Activated naive CD8-positive, alpha-beta T cell treated with anti-CD3 and anti-CD28 coated beads, Interleukin-2, amount 10 ng/mL, durations not matched to agents 7 days and 5 days (primary cell): ENCODE measurements at regions not wholly inside any gene's neighbourhood (a gene's known extent, or its start where the extent isn't known, plus 50 kb on each side); places are given as distances from the start of the nearest gene placed in this dataset.

Experiments used
- ATAC-seq: fragments of 150-1000 bp; cut with Tn5 transposase; one replicate; pipeline ENCODE4 v1.10.0; 2021; ENCODE audit warnings: low read depth, moderate library complexity
- POLR2A ChIA-PET: fragments of 350-600 bp; sonication (Branson Sonifier 250); formaldehyde crosslinking; loops from one replicate; lab custom pipeline; 2021; ENCODE audit warnings: antibody characterized with exemption; lab: Charles Lee
- DNase-seq: peaks from one replicate; pipeline ENCODE4 v3.0.0; 2021
- H3K27ac Mint-ChIP-seq: one replicate; pipeline ENCODE4 v1.8.0; 2022; ENCODE audit warnings: mild to moderate bottlenecking, mixed read lengths
- H3K27me3 Mint-ChIP-seq: one replicate; pipeline ENCODE4 v1.8.0; 2022; ENCODE audit warnings: mild to moderate bottlenecking, moderate library complexity, mixed read lengths
- H3K36me3 Mint-ChIP-seq: one replicate; pipeline ENCODE4 v1.8.0; 2021; ENCODE audit warnings: mild to moderate bottlenecking, mixed read lengths
- H3K4me1 Mint-ChIP-seq: one replicate; pipeline ENCODE4 v1.8.0; 2021; ENCODE audit warnings: mixed read lengths
- H3K4me3 Mint-ChIP-seq: one replicate; pipeline ENCODE4 v1.8.0; 2022; ENCODE audit warnings: mild to moderate bottlenecking, moderate library complexity, mixed read lengths
- H3K9me3 Mint-ChIP-seq: one replicate; pipeline ENCODE4 v1.8.0; 2021; ENCODE audit warnings: mixed read lengths

GRCh38 chr15:93459396-93459795, 370.4 kb upstream of the RGMA start:
- H3K27ac Mint-ChIP-seq, result no peak overlapping the region
- no peaks in the 10 kb centered on the region for H3K36me3 Mint-ChIP-seq
- DNase-seq, result no peak
- no peaks in the 10 kb centered on the region for H3K27me3 Mint-ChIP-seq
- POLR2A ChIA-PET, result no interaction called here
- H3K9me3 Mint-ChIP-seq, result no peaks in the 10 kb centered on the region
- ATAC-seq, result no peak
- H3K4me1 Mint-ChIP-seq, result no peaks in the 10 kb centered on the region
- no peak overlapping the region for H3K4me3 Mint-ChIP-seq

GRCh38 chr15:93458597-93458996, 369.6 kb upstream of the RGMA start:
- no peaks in the 10 kb centered on the region for H3K9me3 Mint-ChIP-seq
- ATAC-seq (no peak), DNase-seq (no peak)
- H3K4me3 Mint-ChIP-seq, result no peak overlapping the region
- no peak overlapping the region for H3K27ac Mint-ChIP-seq
- POLR2A ChIA-PET, result no interaction called here
- no peaks in the 10 kb centered on the region for H3K27me3 Mint-ChIP-seq
- H3K36me3 Mint-ChIP-seq, result no peaks in the 10 kb centered on the region
- H3K4me1 Mint-ChIP-seq, result no peaks in the 10 kb centered on the region

GRCh38 chr15:93454788-93455187, 365.8 kb upstream of the RGMA start:
- DNase-seq, result no peak
- no peaks in the 10 kb centered on the region for H3K4me1 Mint-ChIP-seq
- H3K36me3 Mint-ChIP-seq, result no peaks in the 10 kb centered on the region
- no peak for ATAC-seq
- H3K27ac Mint-ChIP-seq, result no peak overlapping the region
- POLR2A ChIA-PET, result no interaction called here
- H3K4me3 Mint-ChIP-seq, result no peak overlapping the region
- H3K9me3 Mint-ChIP-seq, result no peaks in the 10 kb centered on the region
- peaks cover 2% of the 10 kb centered on the region for H3K27me3 Mint-ChIP-seq

- POLR2A ChIA-PET, result no interaction called here
- no peak for ATAC-seq
- Mint-ChIP-seq H3K4me3 (no peak overlapping the region), H3K36me3 (no peaks in the 10 kb centered on the region), H3K27me3 (peaks cover 2% of the 10 kb centered on the region), H3K9me3 (no peaks in the 10 kb centered on the region), H3K27ac (no peak overlapping the region), H3K4me1 (no peaks in the 10 kb centered on the region)
- no peak for DNase-seq
Measured at GRCh38 chr15:93452537-93453211, 363.7 kb upstream of the RGMA start.

GRCh38 chr15:93451822-93452221, 362.8 kb upstream of the RGMA start:
- no peak overlapping the region for H3K4me3 Mint-ChIP-seq
- H3K4me1 Mint-ChIP-seq, result no peaks in the 10 kb centered on the region
- ATAC-seq, result no peak
- peaks cover 2% of the 10 kb centered on the region for H3K27me3 Mint-ChIP-seq
- no peaks in the 10 kb centered on the region for H3K9me3 Mint-ChIP-seq
- no peak overlapping the region for H3K27ac Mint-ChIP-seq
- DNase-seq, result no peak
- POLR2A ChIA-PET, result no interaction called here
- H3K36me3 Mint-ChIP-seq, result no peaks in the 10 kb centered on the region

- no peak overlapping the region for H3K27ac Mint-ChIP-seq
- no peaks in the 10 kb centered on the region for H3K4me1 Mint-ChIP-seq
- no peaks in the 10 kb centered on the region for H3K36me3 Mint-ChIP-seq
- peaks cover 4% of the 10 kb centered on the region for H3K27me3 Mint-ChIP-seq
- ATAC-seq (no peak), DNase-seq (no peak)
- no peak overlapping the region for H3K4me3 Mint-ChIP-seq
- no peaks in the 10 kb centered on the region for H3K9me3 Mint-ChIP-seq
- POLR2A ChIA-PET, result no interaction called here
Measured at GRCh38 chr15:93451265-93451664, 362.3 kb upstream of the RGMA start.

GRCh38 chr15:93449798-93450197, 360.8 kb upstream of the RGMA start:
- DNase-seq, result no peak
- Mint-ChIP-seq H3K4me3 (no peak overlapping the region), H3K27ac (no peak overlapping the region), H3K4me1 (no peaks in the 10 kb centered on the region), H3K9me3 (no peaks in the 10 kb centered on the region), H3K27me3 (peaks cover 4% of the 10 kb centered on the region), H3K36me3 (no peaks in the 10 kb centered on the region)
- POLR2A ChIA-PET, result no interaction called here
- ATAC-seq, result no peak

- Mint-ChIP-seq H3K9me3 (no peaks in the 10 kb centered on the region), H3K36me3 (no peaks in the 10 kb centered on the region), H3K4me1 (no peaks in the 10 kb centered on the region), H3K4me3 (no peak overlapping the region), H3K27me3 (peaks cover 9% of the 10 kb centered on the region), H3K27ac (no peak overlapping the region)
- POLR2A ChIA-PET, result no interaction called here
- no peak for DNase-seq
- ATAC-seq, result no peak
Measured at GRCh38 chr15:93438310-93438709, 349.3 kb upstream of the RGMA start.

- DNase-seq, result no peak
- Mint-ChIP-seq H3K27ac (no peak overlapping the region), H3K9me3 (no peaks in the 10 kb centered on the region), H3K4me1 (no peaks in the 10 kb centered on the region), H3K36me3 (no peaks in the 10 kb centered on the region), H3K27me3 (peaks cover under 1% of the 10 kb centered on the region), H3K4me3 (no peak overlapping the region)
- ATAC-seq, result no peak
- POLR2A ChIA-PET, result no interaction called here
Measured at GRCh38 chr15:93432474-93432873, 343.5 kb upstream of the RGMA start.

GRCh38 chr15:93428807-93429351, 339.9 kb upstream of the RGMA start:
- no peak for ATAC-seq
- H3K27me3 Mint-ChIP-seq, result peaks cover 2% of the 10 kb centered on the region
- POLR2A ChIA-PET, result no interaction called here
- H3K27ac Mint-ChIP-seq, result no peak overlapping the region
- H3K4me1 Mint-ChIP-seq, result no peaks in the 10 kb centered on the region
- H3K36me3 Mint-ChIP-seq, result no peaks in the 10 kb centered on the region
- no peak overlapping the region for H3K4me3 Mint-ChIP-seq
- DNase-seq, result no peak
- H3K9me3 Mint-ChIP-seq, result no peaks in the 10 kb centered on the region

- peaks cover 2% of the 10 kb centered on the region for H3K27me3 Mint-ChIP-seq
- DNase-seq, result no peak
- no peaks in the 10 kb centered on the region for H3K36me3 Mint-ChIP-seq
- no peak overlapping the region for H3K27ac Mint-ChIP-seq
- H3K4me1 Mint-ChIP-seq, result no peaks in the 10 kb centered on the region
- H3K4me3 Mint-ChIP-seq, result no peak overlapping the region
- no peaks in the 10 kb centered on the region for H3K9me3 Mint-ChIP-seq
- POLR2A ChIA-PET, result no interaction called here
- no peak for ATAC-seq
Measured at GRCh38 chr15:93428150-93428549, 339.1 kb upstream of the RGMA start.

- Mint-ChIP-seq H3K27me3 (peaks cover 2% of the 10 kb centered on the region), H3K27ac (no peak overlapping the region), H3K9me3 (no peaks in the 10 kb centered on the region), H3K36me3 (no peaks in the 10 kb centered on the region), H3K4me3 (no peak overlapping the region), H3K4me1 (no peaks in the 10 kb centered on the region)
- ATAC-seq, result no peak
- POLR2A ChIA-PET, result no interaction called here
- DNase-seq, result no peak
Measured at GRCh38 chr15:93424131-93424530, 335.1 kb upstream of the RGMA start.

- H3K4me3 Mint-ChIP-seq, result no peak overlapping the region
- H3K4me1 Mint-ChIP-seq, result no peaks in the 10 kb centered on the region
- peaks cover 1% of the 10 kb centered on the region for H3K27me3 Mint-ChIP-seq
- ATAC-seq (no peak), DNase-seq (no peak)
- H3K9me3 Mint-ChIP-seq, result no peaks in the 10 kb centered on the region
- POLR2A ChIA-PET, result no interaction called here
- H3K36me3 Mint-ChIP-seq, result no peaks in the 10 kb centered on the region
- no peak overlapping the region for H3K27ac Mint-ChIP-seq
Measured at GRCh38 chr15:93422476-93422875, 333.5 kb upstream of the RGMA start.

GRCh38 chr15:93420477-93420876, 331.5 kb upstream of the RGMA start:
- Mint-ChIP-seq H3K27me3 (no peaks in the 10 kb centered on the region), H3K27ac (no peak overlapping the region), H3K36me3 (no peaks in the 10 kb centered on the region)

More at GRCh38 chr15:93420477-93420876, 331.5 kb upstream of the RGMA start:
- ATAC-seq (no peak), DNase-seq (no peak)
- POLR2A ChIA-PET, result no interaction called here
- H3K9me3 Mint-ChIP-seq, result no peaks in the 10 kb centered on the region
- H3K4me3 Mint-ChIP-seq, result no peak overlapping the region
- H3K4me1 Mint-ChIP-seq, result no peaks in the 10 kb centered on the region
